ENCODE measurements at regions not wholly inside any gene's neighbourhood (a gene's known extent, or its start where the extent isn't known, plus 50 kb on each side); places are given as distances from the start of the nearest gene placed in this dataset.
A peak's percentile ranks its signal among the peaks of the same experiment; 100 is the strongest.

- H3K27ac ChIP-seq: no peak overlapping the region
- CTCF ChIA-PET: no interaction called here
- H3K4me1 ChIP-seq: no peaks in the 10 kb centered on the region
- FAIRE-seq (no peak), ATAC-seq (no peak), DNase-seq (ENCODE audit: low read depth in 1 of 2, low spot score in 1 of 2) (no peak)
- POLR2A ChIA-PET: no interaction called here
- WGBS (ENCODE audit: missing lambda C conversion rate): 36% methylated on average over 3 of the region's 3 CpGs
- H3K4me2 ChIP-seq: no peak overlapping the region
- H3K4me3 ChIP-seq: no peak overlapping the region
- TF ChIP-seq BCL3 (IDR thresholded peaks at IDR 0.05) (no peak), JUN (IDR thresholded peaks at IDR 0.05) (no peak), USF2 (IDR thresholded peaks at IDR 0.05) (no peak), MAFK (IDR thresholded peaks at IDR 0.05; ENCODE audit: partially characterized antibody) (no peak), CEBPB (IDR thresholded peaks at IDR 0.05) (no peak), E2F6 (IDR thresholded peaks at IDR 0.05; ENCODE audit: borderline replicate concordance, low read depth) (no peak), MYC (IDR thresholded peaks at IDR 0.05; ENCODE audit: borderline replicate concordance, low read length) (no peak), POLR2AphosphoS2 (conservative IDR thresholded peaks at IDR 0.05; ENCODE audit: low read length) (no peak), KDM5A (IDR thresholded peaks at IDR 0.05) (no peak), ESRRA (IDR thresholded peaks at IDR 0.05; ENCODE audit: borderline replicate concordance, low read length) (no peak), NR3C1 (IDR thresholded peaks at IDR 0.05) (no peak), ELK1 (IDR thresholded peaks at IDR 0.05; ENCODE audit: low read depth, low read length) (no peak), HDAC2 (IDR thresholded peaks at IDR 0.05) (no peak), CHD4 (IDR thresholded peaks at IDR 0.05; ENCODE audit: borderline replicate concordance) (no peak), RAD21 (conservative IDR thresholded peaks at IDR 0.05 in 1 of 2, IDR thresholded peaks at IDR 0.05 in 1 of 2) (no peak), KDM1A (IDR thresholded peaks at IDR 0.05; ENCODE audit: low read depth) (no peak), RFX5 (IDR thresholded peaks at IDR 0.05) (no peak)
- no peaks in the 10 kb centered on the region for H3K9me3 ChIP-seq
These were observed 507.7 kb upstream of the DIAPH2 start for GRCh38 chrX:96176921-96177320.

- no peak for TF ChIP-seq KDM5A (IDR thresholded peaks at IDR 0.05)
- FAIRE-seq (no peak), ATAC-seq (no peak)
These were observed 503.0 kb upstream of the DIAPH2 start for GRCh38 chrX:96181605-96182004.

GRCh38 chrX:96182366-96182765 is 502.3 kb upstream of the DIAPH2 start:
- ATAC-seq (peak in 1 of 2 experiments; percentile 75; a peak in 3 of 6 replicates), FAIRE-seq (peak; percentile 65), DNase-seq (ENCODE audit: low read depth in 1 of 2, low spot score in 1 of 2) (peak in 1 of 2 experiments; percentile 33)
- 11% methylated on average over 1 of the region's 1 CpG for WGBS (ENCODE audit: missing lambda C conversion rate)
- Histone ChIP-seq H3K27ac (no peak overlapping the region), H3K9me3 (no peaks in the 10 kb centered on the region), H3K4me2 (no peak overlapping the region), H3K4me3 (no peak overlapping the region), H3K4me1 (no peaks in the 10 kb centered on the region)
- peak in 1 of 2 experiments; percentile 34; a peak in 1 of 5 replicates for TF ChIP-seq RAD21 (conservative IDR thresholded peaks at IDR 0.05 in 1 of 2, IDR thresholded peaks at IDR 0.05 in 1 of 2)
- TF ChIP-seq PBX3 (IDR thresholded peaks at IDR 0.05): no peak
- no peak for TF ChIP-seq NR3C1 (IDR thresholded peaks at IDR 0.05)
- ChIA-PET POLR2A (no interaction called here), CTCF (interaction anchor here (0.6 kb wide), 1 partner anchor 19 kb away, joined by 3 read pairs; no protein-coding TSS in a partner anchor)

More at GRCh38 chrX:96181605-96182004, 503.0 kb upstream of the DIAPH2 start:
- POLR2A ChIA-PET: no interaction called here
- Histone ChIP-seq H3K9me3 (no peaks in the 10 kb centered on the region), H3K4me3 (no peak overlapping the region), H3K27ac (no peak overlapping the region), H3K4me2 (no peak overlapping the region), H3K4me1 (no peaks in the 10 kb centered on the region)
- CTCF ChIA-PET: interaction anchor here (0.6 kb wide), 1 partner anchor 20 kb away, joined by 3 read pairs; no protein-coding TSS in a partner anchor
- DNase-seq (ENCODE audit: low read depth in 1 of 2, low spot score in 1 of 2): no peak
- 35% methylated on average over 4 of the region's 4 CpGs for WGBS (ENCODE audit: missing lambda C conversion rate)
